K562 (cell line): ENCODE measurements at regions not wholly inside any gene's neighbourhood (a gene's known extent, or its start where the extent isn't known, plus 50 kb on each side); places are given as distances from the start of the nearest gene placed in this dataset.

Experiments
- ADNP ChIP-seq: fragments of 200-800 bp; sonication (Bioruptor generic); IDR thresholded peaks from 2 replicates; pipeline ENCODE4 v1.6.1; 2016; ENCODE audit warnings: missing genetic modification characterization, missing compliant biosample characterization
- CAMTA2 ChIP-seq: fragments of 250-450 bp; sonication (Bioruptor Pico); conservative IDR thresholded peaks from 2 replicates; pipeline ENCODE4 v1.5.1; 2022
- CHD1 ChIP-seq: fragments of 200-600 bp; sonication (generic); IDR thresholded peaks from one replicate; pipeline ENCODE4 v1.6.1; 2012; ENCODE audit warnings: mild to moderate bottlenecking, moderate library complexity, low read length, inconsistent platforms
- EWSR1 ChIP-seq: fragments of 450-650 bp; IDR thresholded peaks from 2 replicates; pipeline ENCODE4 v1.6.1; 2018; ENCODE audit warnings: borderline replicate concordance, mild to moderate bottlenecking, low read depth, moderate library complexity; ENCODE audit not compliant: partially characterized antibody
- NFXL1 ChIP-seq: fragments of 450-650 bp; formaldehyde crosslinking; IDR thresholded peaks from 2 replicates; pipeline ENCODE4 v1.4.0; 2021; ENCODE audit warnings: mild to moderate bottlenecking
- SIN3B ChIP-seq: fragments of 450-650 bp; IDR thresholded peaks from 2 replicates; pipeline ENCODE4 v1.6.1; 2017; ENCODE audit warnings: low read depth, mild to moderate bottlenecking, moderate library complexity
- SMAD4 ChIP-seq: fragments of 250-450 bp; sonication (Bioruptor Pico); conservative IDR thresholded peaks from 2 replicates; pipeline ENCODE4 v1.8.0; 2021; ENCODE audit warnings: inconsistent platforms, mild to moderate bottlenecking, moderate library complexity
- ZBTB5 ChIP-seq: fragments of 450-650 bp; IDR thresholded peaks from 2 replicates; pipeline ENCODE4 v1.6.1; 2017; ENCODE audit warnings: antibody characterized with exemption
- ZBTB8A ChIP-seq: fragments of 450-650 bp; IDR thresholded peaks from 2 replicates; pipeline ENCODE4 v1.6.1; 2018; ENCODE audit warnings: mild to moderate bottlenecking, moderate library complexity; ENCODE audit not compliant: partially characterized antibody
- ZNF347 ChIP-seq: fragments of 450-650 bp; formaldehyde crosslinking; IDR thresholded peaks from 2 replicates; pipeline ENCODE4 v1.4.0; 2020; ENCODE audit warnings: low read depth, mild to moderate bottlenecking, moderate library complexity
- ZNF354B ChIP-seq: fragments of 250-450 bp; sonication (Bioruptor Pico); IDR thresholded peaks from 2 replicates; pipeline ENCODE4 v1.4.0; 2020
- ZZZ3 ChIP-seq: fragments of 450-650 bp; IDR thresholded peaks from 2 replicates; pipeline ENCODE4 v1.6.1; 2016; ENCODE audit warnings: antibody characterized with exemption, mild to moderate bottlenecking, moderate library complexity
- TF ChIP-seq, protein P1 (sequence below): sonication (generic); formaldehyde crosslinking; IDR thresholded peaks from 2 replicates; pipeline ENCODE4 v1.8.0; 2023; ENCODE audit warnings: mild to moderate bottlenecking, missing genetic modification reagents
- TF ChIP-seq, protein P2 (sequence below), 2 experiments: fragments of 150-350 bp in 1 of 2; IDR thresholded peaks; 2 replicates each; pipeline ENCODE4 v1.6.1; 2012 to 2016; ENCODE audit warnings: low read depth in 2 of 2, low read length in 2 of 2, mild to moderate bottlenecking in 1 of 2, moderate library complexity in 1 of 2

DNA sequence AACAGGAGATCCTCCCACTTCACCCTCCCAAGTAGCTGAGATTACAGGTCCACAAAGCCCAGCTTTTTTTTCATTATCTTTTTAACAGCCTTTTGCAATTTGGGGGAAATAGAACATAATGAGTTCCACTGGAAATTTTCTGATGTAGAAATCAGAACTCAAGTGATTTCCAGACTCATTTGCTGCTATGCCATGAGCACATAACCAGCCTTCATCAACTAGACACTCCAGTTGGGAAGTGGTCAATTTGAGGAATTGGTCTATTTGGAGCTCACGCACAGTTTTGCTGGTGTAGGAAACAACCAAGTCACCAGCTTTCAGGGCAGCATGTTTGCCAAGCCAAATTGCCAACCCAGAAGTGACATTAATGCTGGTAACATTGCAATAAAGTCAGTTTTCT lies 86.7 kb downstream of the MAFB start (continued):
- TF ChIP-seq ZBTB5 (no peak), CAMTA2 (CRISPR knock-in tag) (no peak), ZNF354B (CRISPR knock-in tag) (no peak), CHD1 (no peak), NFXL1 (no peak), ZNF347 (CRISPR knock-in tag) (no peak), ZBTB8A (no peak), ADNP (tag) (no peak), SIN3B (no peak), SMAD4 (CRISPR knock-in tag) (no peak), ZZZ3 (no peak), EWSR1 (no peak)
- TF ChIP-seq, protein P1, sequence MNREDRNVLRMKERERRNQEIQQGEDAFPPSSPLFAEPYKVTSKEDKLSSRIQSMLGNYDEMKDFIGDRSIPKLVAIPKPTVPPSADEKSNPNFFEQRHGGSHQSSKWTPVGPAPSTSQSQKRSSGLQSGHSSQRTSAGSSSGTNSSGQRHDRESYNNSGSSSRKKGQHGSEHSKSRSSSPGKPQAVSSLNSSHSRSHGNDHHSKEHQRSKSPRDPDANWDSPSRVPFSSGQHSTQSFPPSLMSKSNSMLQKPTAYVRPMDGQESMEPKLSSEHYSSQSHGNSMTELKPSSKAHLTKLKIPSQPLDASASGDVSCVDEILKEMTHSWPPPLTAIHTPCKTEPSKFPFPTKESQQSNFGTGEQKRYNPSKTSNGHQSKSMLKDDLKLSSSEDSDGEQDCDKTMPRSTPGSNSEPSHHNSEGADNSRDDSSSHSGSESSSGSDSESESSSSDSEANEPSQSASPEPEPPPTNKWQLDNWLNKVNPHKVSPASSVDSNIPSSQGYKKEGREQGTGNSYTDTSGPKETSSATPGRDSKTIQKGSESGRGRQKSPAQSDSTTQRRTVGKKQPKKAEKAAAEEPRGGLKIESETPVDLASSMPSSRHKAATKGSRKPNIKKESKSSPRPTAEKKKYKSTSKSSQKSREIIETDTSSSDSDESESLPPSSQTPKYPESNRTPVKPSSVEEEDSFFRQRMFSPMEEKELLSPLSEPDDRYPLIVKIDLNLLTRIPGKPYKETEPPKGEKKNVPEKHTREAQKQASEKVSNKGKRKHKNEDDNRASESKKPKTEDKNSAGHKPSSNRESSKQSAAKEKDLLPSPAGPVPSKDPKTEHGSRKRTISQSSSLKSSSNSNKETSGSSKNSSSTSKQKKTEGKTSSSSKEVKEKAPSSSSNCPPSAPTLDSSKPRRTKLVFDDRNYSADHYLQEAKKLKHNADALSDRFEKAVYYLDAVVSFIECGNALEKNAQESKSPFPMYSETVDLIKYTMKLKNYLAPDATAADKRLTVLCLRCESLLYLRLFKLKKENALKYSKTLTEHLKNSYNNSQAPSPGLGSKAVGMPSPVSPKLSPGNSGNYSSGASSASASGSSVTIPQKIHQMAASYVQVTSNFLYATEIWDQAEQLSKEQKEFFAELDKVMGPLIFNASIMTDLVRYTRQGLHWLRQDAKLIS, result no peak
- TF ChIP-seq, protein P2, sequence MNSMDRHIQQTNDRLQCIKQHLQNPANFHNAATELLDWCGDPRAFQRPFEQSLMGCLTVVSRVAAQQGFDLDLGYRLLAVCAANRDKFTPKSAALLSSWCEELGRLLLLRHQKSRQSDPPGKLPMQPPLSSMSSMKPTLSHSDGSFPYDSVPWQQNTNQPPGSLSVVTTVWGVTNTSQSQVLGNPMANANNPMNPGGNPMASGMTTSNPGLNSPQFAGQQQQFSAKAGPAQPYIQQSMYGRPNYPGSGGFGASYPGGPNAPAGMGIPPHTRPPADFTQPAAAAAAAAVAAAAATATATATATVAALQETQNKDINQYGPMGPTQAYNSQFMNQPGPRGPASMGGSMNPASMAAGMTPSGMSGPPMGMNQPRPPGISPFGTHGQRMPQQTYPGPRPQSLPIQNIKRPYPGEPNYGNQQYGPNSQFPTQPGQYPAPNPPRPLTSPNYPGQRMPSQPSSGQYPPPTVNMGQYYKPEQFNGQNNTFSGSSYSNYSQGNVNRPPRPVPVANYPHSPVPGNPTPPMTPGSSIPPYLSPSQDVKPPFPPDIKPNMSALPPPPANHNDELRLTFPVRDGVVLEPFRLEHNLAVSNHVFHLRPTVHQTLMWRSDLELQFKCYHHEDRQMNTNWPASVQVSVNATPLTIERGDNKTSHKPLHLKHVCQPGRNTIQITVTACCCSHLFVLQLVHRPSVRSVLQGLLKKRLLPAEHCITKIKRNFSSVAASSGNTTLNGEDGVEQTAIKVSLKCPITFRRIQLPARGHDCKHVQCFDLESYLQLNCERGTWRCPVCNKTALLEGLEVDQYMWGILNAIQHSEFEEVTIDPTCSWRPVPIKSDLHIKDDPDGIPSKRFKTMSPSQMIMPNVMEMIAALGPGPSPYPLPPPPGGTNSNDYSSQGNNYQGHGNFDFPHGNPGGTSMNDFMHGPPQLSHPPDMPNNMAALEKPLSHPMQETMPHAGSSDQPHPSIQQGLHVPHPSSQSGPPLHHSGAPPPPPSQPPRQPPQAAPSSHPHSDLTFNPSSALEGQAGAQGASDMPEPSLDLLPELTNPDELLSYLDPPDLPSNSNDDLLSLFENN (IDR thresholded peaks at IDR 0.05; ENCODE audit: low read depth in 2 of 2, low read length in 2 of 2), result no peak
